ENCODE measurements at regions not wholly inside any gene's neighbourhood (a gene's known extent, or its start where the extent isn't known, plus 50 kb on each side); places are given as distances from the start of the nearest gene placed in this dataset.
A peak's percentile ranks its signal among the peaks of the same experiment; 100 is the strongest.
"Not testable (repeated sequence)": the region's sequence is repeated elsewhere in the genome, so short reads cannot be mapped to it uniquely, and the experiment has no call there.

DNA sequence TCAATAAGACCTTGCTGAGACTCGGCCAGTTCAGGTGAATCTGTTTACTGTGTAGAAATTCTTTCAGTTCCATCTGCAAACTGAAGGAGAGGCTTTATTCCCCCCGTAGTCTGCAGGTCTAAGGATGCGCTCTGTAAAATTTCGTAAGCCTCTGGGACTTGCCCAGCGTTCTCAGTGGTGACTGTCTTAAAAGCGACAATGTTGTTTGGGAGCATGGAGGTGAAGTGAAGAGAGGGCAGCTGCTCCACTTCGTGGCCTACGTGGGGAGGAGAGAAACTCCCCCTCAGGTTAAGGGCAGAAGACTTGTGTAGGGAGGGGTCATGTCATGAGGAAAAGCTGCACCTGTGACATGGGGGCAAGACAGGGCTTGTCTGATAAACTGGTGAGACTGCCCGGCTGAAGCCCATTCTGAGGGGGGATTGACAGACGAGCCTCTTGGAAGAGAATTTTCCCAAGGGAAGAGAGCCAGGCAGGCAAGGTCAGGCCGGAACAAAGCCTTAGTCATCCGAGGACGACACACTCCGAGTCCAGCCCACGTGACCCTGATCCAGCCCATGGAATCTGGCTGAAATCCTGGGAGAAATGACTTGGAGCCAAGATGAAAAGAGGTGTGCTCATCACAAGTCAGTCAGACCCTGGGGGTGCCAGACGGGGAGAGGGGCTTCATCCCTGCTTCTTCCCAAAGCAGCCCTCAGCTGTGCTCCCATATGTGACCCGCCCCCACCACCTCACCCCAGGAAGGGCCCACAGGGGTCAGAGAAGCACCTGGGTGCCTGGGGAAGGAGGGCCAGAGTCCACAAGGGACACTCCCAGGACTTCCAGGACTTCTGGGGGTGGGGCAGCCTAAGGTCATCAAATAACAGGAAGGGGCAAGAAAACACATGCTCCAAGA is 88.5 kb upstream of the SH3BP4 start:
- Histone ChIP-seq H3K4me1 (peaks cover 0 to 23% (median 19%) of the 10 kb centered on the region in 4 donors), H3K9me3 (no peaks in the 10 kb centered on the region), H3K27ac (replicated peaks in 1 of 4) (no peak overlapping the region), H3K27me3 (no peaks in the 10 kb centered on the region), H3K36me3 (no peaks in the 10 kb centered on the region), H3K4me3 (no peak overlapping the region)
- WGBS: 64% methylated on average over 15 of the region's 17 CpGs
- TF ChIP-seq EP300 (IDR thresholded peaks at IDR 0.05): no peak
- TF ChIP-seq POLR2AphosphoS5 (IDR thresholded peaks at IDR 0.05): peak in 1 of 2 donors; percentile 13
- no peak for DNase-seq (ENCODE audit: extremely low spot score)
- intact Hi-C loops (cut with DNase I): no loop called here

- no peak for DNase-seq (ENCODE audit: extremely low spot score)
- Histone ChIP-seq H3K9me3 (no peaks in the 10 kb centered on the region), H3K36me3 (no peaks in the 10 kb centered on the region), H3K4me1 (peaks cover 0 to 23% (median 19%) of the 10 kb centered on the region in 4 donors), H3K27me3 (no peaks in the 10 kb centered on the region), H3K27ac (replicated peaks in 1 of 4) (no peak overlapping the region), H3K4me3 (no peak overlapping the region)
- WGBS: 89% methylated on average over 12 of the region's 12 CpGs
- no peak for TF ChIP-seq POLR2AphosphoS5 (IDR thresholded peaks at IDR 0.05)
- TF ChIP-seq POLR2A (IDR thresholded peaks at IDR 0.05; ENCODE audit: low read depth): no peak
- TF ChIP-seq, protein P1, sequence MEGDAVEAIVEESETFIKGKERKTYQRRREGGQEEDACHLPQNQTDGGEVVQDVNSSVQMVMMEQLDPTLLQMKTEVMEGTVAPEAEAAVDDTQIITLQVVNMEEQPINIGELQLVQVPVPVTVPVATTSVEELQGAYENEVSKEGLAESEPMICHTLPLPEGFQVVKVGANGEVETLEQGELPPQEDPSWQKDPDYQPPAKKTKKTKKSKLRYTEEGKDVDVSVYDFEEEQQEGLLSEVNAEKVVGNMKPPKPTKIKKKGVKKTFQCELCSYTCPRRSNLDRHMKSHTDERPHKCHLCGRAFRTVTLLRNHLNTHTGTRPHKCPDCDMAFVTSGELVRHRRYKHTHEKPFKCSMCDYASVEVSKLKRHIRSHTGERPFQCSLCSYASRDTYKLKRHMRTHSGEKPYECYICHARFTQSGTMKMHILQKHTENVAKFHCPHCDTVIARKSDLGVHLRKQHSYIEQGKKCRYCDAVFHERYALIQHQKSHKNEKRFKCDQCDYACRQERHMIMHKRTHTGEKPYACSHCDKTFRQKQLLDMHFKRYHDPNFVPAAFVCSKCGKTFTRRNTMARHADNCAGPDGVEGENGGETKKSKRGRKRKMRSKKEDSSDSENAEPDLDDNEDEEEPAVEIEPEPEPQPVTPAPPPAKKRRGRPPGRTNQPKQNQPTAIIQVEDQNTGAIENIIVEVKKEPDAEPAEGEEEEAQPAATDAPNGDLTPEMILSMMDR (IDR thresholded peaks at IDR 0.05): no peak
- no peak for TF ChIP-seq EP300 (IDR thresholded peaks at IDR 0.05)
- intact Hi-C loops (cut with DNase I): no loop called here
These were observed 89.7 kb upstream of the SH3BP4 start for GRCh38 chr2:234861841-234862735.

DNA sequence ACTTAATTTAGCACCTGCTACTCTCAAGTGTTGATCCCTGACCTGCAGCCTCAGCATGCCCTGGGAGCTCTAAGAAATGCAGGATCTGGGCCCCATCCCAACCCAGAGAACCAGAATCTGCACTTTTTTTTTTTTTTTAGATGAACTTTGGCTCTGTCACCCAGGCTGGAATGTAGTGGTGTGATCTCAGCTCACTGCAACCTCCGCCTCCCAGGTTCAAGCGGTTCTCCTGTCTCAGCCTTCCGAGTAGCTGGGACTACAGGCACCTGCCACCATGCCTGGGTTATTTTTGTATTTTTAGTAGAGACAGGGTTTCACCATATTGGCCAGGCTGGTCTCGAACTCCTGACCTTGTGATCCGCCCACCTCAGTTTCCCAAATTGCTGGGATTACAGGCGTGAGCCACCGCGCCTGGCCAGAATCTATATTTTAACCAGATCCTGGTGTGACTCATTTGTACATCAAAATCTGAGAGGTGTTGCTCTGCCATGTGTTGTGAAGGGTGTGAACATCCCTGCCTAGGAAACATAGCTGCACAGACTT is 92.4 kb upstream of the SH3BP4 start:
- peaks cover 0 to 23% (median 19%) of the 10 kb centered on the region in 4 donors for H3K4me1 ChIP-seq
- H3K4me3 ChIP-seq; H3K36me3 ChIP-seq; intact Hi-C loops (cut with DNase I); H3K9me3 ChIP-seq; H3K27ac ChIP-seq (replicated peaks in 1 of 4); H3K27me3 ChIP-seq; DNase-seq (ENCODE audit: extremely low spot score): not testable (repeated sequence)
- WGBS: 93% methylated on average over 8 of the region's 8 CpGs

DNA sequence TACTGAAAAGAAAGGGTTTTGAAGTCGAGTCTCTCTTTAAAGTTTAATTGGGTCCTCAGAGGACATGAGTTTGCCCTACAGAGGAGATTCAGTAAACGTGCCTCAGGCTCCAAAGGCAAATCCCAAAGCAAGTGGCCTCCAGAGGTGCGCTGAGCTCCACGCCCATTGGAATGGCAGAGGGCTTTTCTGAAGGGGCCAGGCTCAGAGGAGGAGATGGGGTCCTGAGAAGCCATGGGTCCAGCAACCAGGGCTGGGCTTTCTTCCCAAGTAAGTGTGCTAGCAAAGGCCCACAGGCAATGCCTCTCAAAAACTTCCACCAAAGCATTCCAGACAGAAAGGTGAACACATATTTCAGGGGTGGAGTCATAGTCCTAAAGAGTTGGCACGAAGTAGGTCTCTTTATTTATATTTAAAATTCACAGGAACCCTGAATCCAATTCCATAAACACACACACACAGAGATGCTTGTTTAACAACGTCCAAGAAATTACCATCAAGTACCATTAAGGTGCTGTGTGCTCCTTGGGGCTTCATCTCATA is 93.0 kb upstream of the SH3BP4 start:
- 91% methylated on average over 6 of the region's 6 CpGs for WGBS
- Histone ChIP-seq H3K9me3 (no peaks in the 10 kb centered on the region), H3K27ac (replicated peaks in 1 of 4) (no peak overlapping the region), H3K27me3 (no peaks in the 10 kb centered on the region), H3K4me3 (no peak overlapping the region), H3K36me3 (no peaks in the 10 kb centered on the region), H3K4me1 (peaks cover 0 to 23% (median 19%) of the 10 kb centered on the region in 4 donors)
- intact Hi-C loops (cut with DNase I): no loop called here
- no peak for TF ChIP-seq EP300 (IDR thresholded peaks at IDR 0.05)
- no peak for TF ChIP-seq POLR2A (IDR thresholded peaks at IDR 0.05; ENCODE audit: low read depth)
- TF ChIP-seq POLR2AphosphoS5 (IDR thresholded peaks at IDR 0.05): no peak
- TF ChIP-seq, protein P1 (IDR thresholded peaks at IDR 0.05): no peak
- DNase-seq (ENCODE audit: extremely low spot score): no peak

GRCh38 chr2:234858145-234858544 is 93.7 kb upstream of the SH3BP4 start:
- H3K27ac ChIP-seq (replicated peaks in 1 of 4): no peak overlapping the region
- TF ChIP-seq, protein P1 (IDR thresholded peaks at IDR 0.05): no peak
- TF ChIP-seq POLR2AphosphoS5 (IDR thresholded peaks at IDR 0.05) (no peak), POLR2A (IDR thresholded peaks at IDR 0.05; ENCODE audit: low read depth) (no peak), EP300 (IDR thresholded peaks at IDR 0.05) (no peak)
- no peaks in the 10 kb centered on the region for H3K36me3 ChIP-seq
- H3K27me3 ChIP-seq: no peaks in the 10 kb centered on the region
- no peak overlapping the region for H3K4me3 ChIP-seq
- no peak for DNase-seq (ENCODE audit: extremely low spot score)
- H3K4me1 ChIP-seq: peaks cover 0 to 16% (median 13%) of the 10 kb centered on the region in 4 donors
- intact Hi-C loops (cut with DNase I): no loop called here
- 89% methylated on average over 7 of the region's 7 CpGs for WGBS
- H3K9me3 ChIP-seq: no peaks in the 10 kb centered on the region

Measured in esophagus muscularis mucosa (tissue), 4 donors.